MM.1S (cell line): ENCODE measurements at regions not wholly inside any gene's neighbourhood (a gene's known extent, or its start where the extent isn't known, plus 50 kb on each side); places are given as distances from the start of the nearest gene placed in this dataset.

ENCODE experiments used
- DNase-seq: peaks from one replicate; pipeline ENCODE4 v3.0.0-alpha.2; 2015
- H2AFZ ChIP-seq: fragments of 300-600 bp; sonication (generic); 2 replicates; pipeline ENCODE4 v1.6.0; 2016; ENCODE audit warnings: antibody characterized with exemption, low read length
- H3F3A ChIP-seq: fragments of 300-600 bp; sonication (generic); 2 replicates; pipeline ENCODE4 v1.6.1; 2016; ENCODE audit warnings: mild to moderate bottlenecking, antibody characterized with exemption, low read length, moderate library complexity, mixed read lengths; ENCODE audit not compliant: insufficient read depth
- H3K27ac ChIP-seq: fragments of 300-600 bp; sonication (generic); 2 replicates; pipeline ENCODE4 v1.5.1; 2016; ENCODE audit warnings: mild to moderate bottlenecking, low read length
- H3K27me3 ChIP-seq: fragments of 300-600 bp; sonication (generic); replicated peaks from 2 replicates; pipeline ENCODE4 v1.6.0; 2016; ENCODE audit warnings: low read length; ENCODE audit not compliant: insufficient read depth
- H3K36me3 ChIP-seq: fragments of 300-600 bp; sonication (generic); replicated peaks from 2 replicates; pipeline ENCODE4 v1.6.1; 2016; ENCODE audit warnings: mild to moderate bottlenecking, low read length, mixed read lengths; ENCODE audit not compliant: insufficient read depth
- H3K4me1 ChIP-seq: fragments of 300-600 bp; sonication (generic); 2 replicates; pipeline ENCODE4 v1.6.1; 2016; ENCODE audit warnings: low read length, mixed read lengths
- H3K4me2 ChIP-seq: fragments of 300-600 bp; sonication (generic); 2 replicates; pipeline ENCODE4 v1.6.0; 2016; ENCODE audit warnings: low read depth, low read length
- H3K4me3 ChIP-seq: fragments of 300-600 bp; sonication (generic); 2 replicates; pipeline ENCODE4 v1.5.1; 2016; ENCODE audit warnings: low read length, mixed read lengths
- H3K79me2 ChIP-seq: fragments of 300-600 bp; sonication (generic); 2 replicates; pipeline ENCODE4 v1.6.1; 2016; ENCODE audit warnings: mixed run types, low read length, mixed read lengths
- H3K9ac ChIP-seq: fragments of 300-600 bp; sonication (generic); 2 replicates; pipeline ENCODE4 v1.6.1; 2016; ENCODE audit warnings: low read length, mixed read lengths
- H3K9me2 ChIP-seq: fragments of 300-600 bp; sonication (generic); replicated peaks from 2 replicates; pipeline ENCODE4 v1.6.1; 2016; ENCODE audit warnings: mild to moderate bottlenecking, low read length, mixed read lengths; ENCODE audit not compliant: insufficient read depth
- H3K9me3 ChIP-seq: fragments of 300-600 bp; sonication (generic); replicated peaks from 2 replicates; pipeline ENCODE4 v1.6.1; 2016; ENCODE audit warnings: mild to moderate bottlenecking, low read length, mixed read lengths; ENCODE audit not compliant: insufficient read depth
- H4K20me1 ChIP-seq: fragments of 300-600 bp; sonication (generic); 2 replicates; pipeline ENCODE4 v1.6.1; 2016; ENCODE audit warnings: mild to moderate bottlenecking, low read length, moderate library complexity, mixed read lengths; ENCODE audit not compliant: insufficient read depth
- EZH2 ChIP-seq: fragments of 300-600 bp; sonication (generic); optimal IDR thresholded peaks from 2 replicates; pipeline ENCODE3; 2017; ENCODE audit warnings: low read depth, mild to moderate bottlenecking, antibody characterized with exemption, low read length, mixed read lengths
- EZH2phosphoT487 ChIP-seq: fragments of 300-600 bp; sonication (generic); IDR thresholded peaks from 2 replicates; pipeline ENCODE4 v1.6.1; 2018; ENCODE audit warnings: antibody characterized with exemption, low read length
- TF ChIP-seq, protein P1 (sequence below): fragments of 300-600 bp; sonication (generic); IDR thresholded peaks from 2 replicates; pipeline ENCODE4 v1.5.1; 2016; ENCODE audit warnings: antibody characterized with exemption, low read length, mixed read lengths

DNA sequence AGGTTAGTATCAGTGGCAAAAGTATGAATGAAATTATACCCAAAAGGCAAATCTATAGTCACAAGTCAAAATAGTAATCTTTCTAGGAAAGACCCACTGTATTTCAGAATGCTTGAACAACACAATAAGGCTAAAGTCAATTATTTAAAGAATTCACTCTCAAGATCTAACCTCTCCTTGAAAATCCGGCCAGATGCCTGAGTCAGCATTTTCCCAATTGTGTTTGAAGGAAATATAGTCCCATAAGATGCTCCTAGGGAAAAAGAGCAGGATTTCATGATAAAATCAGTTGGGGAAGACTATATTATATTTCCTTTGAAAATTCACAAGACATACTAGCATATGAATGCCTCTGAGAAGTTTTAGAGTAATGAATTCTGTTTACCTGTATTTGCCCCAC, 1075.0 kb downstream of the GRM8 start:
- Histone ChIP-seq H2AFZ (no peak overlapping the region), H3K27me3 (no peaks in the 10 kb centered on the region), H3K9me3 (no peaks in the 10 kb centered on the region), H3K9ac (no peak overlapping the region), H3F3A (no peaks in the 10 kb centered on the region), H4K20me1 (no peaks in the 10 kb centered on the region), H3K4me1 (no peaks in the 10 kb centered on the region), H3K9me2 (no peaks in the 10 kb centered on the region), H3K79me2 (no peaks in the 10 kb centered on the region), H3K27ac (no peak overlapping the region), H3K36me3 (no peaks in the 10 kb centered on the region), H3K4me3 (no peak overlapping the region), H3K4me2 (no peak overlapping the region)
- TF ChIP-seq EZH2phosphoT487 (no peak), EZH2 (no peak)
- TF ChIP-seq, protein P1, sequence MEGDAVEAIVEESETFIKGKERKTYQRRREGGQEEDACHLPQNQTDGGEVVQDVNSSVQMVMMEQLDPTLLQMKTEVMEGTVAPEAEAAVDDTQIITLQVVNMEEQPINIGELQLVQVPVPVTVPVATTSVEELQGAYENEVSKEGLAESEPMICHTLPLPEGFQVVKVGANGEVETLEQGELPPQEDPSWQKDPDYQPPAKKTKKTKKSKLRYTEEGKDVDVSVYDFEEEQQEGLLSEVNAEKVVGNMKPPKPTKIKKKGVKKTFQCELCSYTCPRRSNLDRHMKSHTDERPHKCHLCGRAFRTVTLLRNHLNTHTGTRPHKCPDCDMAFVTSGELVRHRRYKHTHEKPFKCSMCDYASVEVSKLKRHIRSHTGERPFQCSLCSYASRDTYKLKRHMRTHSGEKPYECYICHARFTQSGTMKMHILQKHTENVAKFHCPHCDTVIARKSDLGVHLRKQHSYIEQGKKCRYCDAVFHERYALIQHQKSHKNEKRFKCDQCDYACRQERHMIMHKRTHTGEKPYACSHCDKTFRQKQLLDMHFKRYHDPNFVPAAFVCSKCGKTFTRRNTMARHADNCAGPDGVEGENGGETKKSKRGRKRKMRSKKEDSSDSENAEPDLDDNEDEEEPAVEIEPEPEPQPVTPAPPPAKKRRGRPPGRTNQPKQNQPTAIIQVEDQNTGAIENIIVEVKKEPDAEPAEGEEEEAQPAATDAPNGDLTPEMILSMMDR: no peak
- no peak for DNase-seq

- DNase-seq: no peak
- H2AFZ ChIP-seq: no peak overlapping the region
- H3F3A ChIP-seq: no peaks in the 10 kb centered on the region
- H3K4me2 ChIP-seq: no peak overlapping the region
- no peak overlapping the region for H3K9ac ChIP-seq
- no peaks in the 10 kb centered on the region for H4K20me1 ChIP-seq
- H3K79me2 ChIP-seq: no peaks in the 10 kb centered on the region
- TF ChIP-seq EZH2 (no peak), EZH2phosphoT487 (no peak)
- TF ChIP-seq, protein P1: no peak
- no peak overlapping the region for H3K4me3 ChIP-seq
- H3K27me3 ChIP-seq: no peaks in the 10 kb centered on the region
- H3K36me3 ChIP-seq: no peaks in the 10 kb centered on the region
- H3K9me3 ChIP-seq: no peaks in the 10 kb centered on the region
- no peaks in the 10 kb centered on the region for H3K4me1 ChIP-seq
- no peaks in the 10 kb centered on the region for H3K9me2 ChIP-seq
- H3K27ac ChIP-seq: no peak overlapping the region
Observed at GRCh38 chr7:126166645-126167044, 1086.1 kb downstream of the GRM8 start.

- Histone ChIP-seq H3K4me1 (no peaks in the 10 kb centered on the region), H3K79me2 (no peaks in the 10 kb centered on the region), H3K9ac (no peak overlapping the region), H2AFZ (no peak overlapping the region), H3K4me2 (no peak overlapping the region), H3K27me3 (no peaks in the 10 kb centered on the region), H4K20me1 (no peaks in the 10 kb centered on the region), H3K36me3 (no peaks in the 10 kb centered on the region), H3K9me2 (no peaks in the 10 kb centered on the region), H3K9me3 (no peaks in the 10 kb centered on the region), H3K27ac (no peak overlapping the region), H3F3A (no peaks in the 10 kb centered on the region), H3K4me3 (no peak overlapping the region)
- no peak for DNase-seq
- TF ChIP-seq, protein P1: no peak
- TF ChIP-seq EZH2phosphoT487 (no peak), EZH2 (no peak)
Observed at GRCh38 chr7:126163647-126164046, 1089.1 kb downstream of the GRM8 start.

DNA sequence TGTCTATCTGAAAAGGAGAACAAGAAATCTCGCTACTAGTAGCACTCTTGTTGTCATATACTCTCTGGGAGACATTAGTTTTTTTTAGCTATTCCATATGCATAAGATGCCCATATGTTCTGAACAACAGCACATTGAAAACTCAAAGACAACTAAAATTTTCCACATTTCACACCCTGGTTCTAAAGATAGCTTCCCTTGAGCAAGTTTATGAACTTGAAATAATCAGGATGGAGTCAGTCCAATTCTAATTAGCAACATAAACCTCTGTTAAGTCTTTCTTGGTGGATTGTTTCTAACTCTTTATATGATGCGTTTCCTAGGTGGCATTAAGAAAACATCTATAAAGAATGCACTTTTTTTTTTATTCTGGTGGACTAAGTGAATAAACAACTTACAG, 1095.3 kb downstream of the GRM8 start:
- no peaks in the 10 kb centered on the region for H3K4me1 ChIP-seq
- H2AFZ ChIP-seq: no peak overlapping the region
- DNase-seq: no peak
- no peaks in the 10 kb centered on the region for H3K36me3 ChIP-seq
- H3K27ac ChIP-seq: no peak overlapping the region
- H3K9ac ChIP-seq: no peak overlapping the region
- no peaks in the 10 kb centered on the region for H3K79me2 ChIP-seq
- H3K27me3 ChIP-seq: no peaks in the 10 kb centered on the region
- H3K9me2 ChIP-seq: no peaks in the 10 kb centered on the region
- no peaks in the 10 kb centered on the region for H3F3A ChIP-seq
- TF ChIP-seq, protein P1: no peak
- no peaks in the 10 kb centered on the region for H3K9me3 ChIP-seq
- no peaks in the 10 kb centered on the region for H4K20me1 ChIP-seq
- H3K4me2 ChIP-seq: no peak overlapping the region
- H3K4me3 ChIP-seq: no peak overlapping the region
